Panc1 (cell line): ENCODE measurements at regions not wholly inside any gene's neighbourhood (a gene's known extent, or its start where the extent isn't known, plus 50 kb on each side); places are given as distances from the start of the nearest gene placed in this dataset.

Experiments used
- ATAC-seq: fragments of 200-7000 bp; cut with Tn5 transposase; 2 replicates; pipeline ENCODE4 v1.9.1; 2020; ENCODE audit warnings: mild to moderate bottlenecking, moderate library complexity
- BruUV-seq: library from RNA; stranded (reverse); fragments of 400-500 nt; replicated peaks from 2 replicates; lab custom pipeline; 2021; lab: Mats Ljungman, UMichigan
- CTCF ChIA-PET: fragments of 300-600 bp; sonication (Branson Sonifier 250); formaldehyde crosslinking; loops from one replicate; lab custom pipeline; 2022; ENCODE audit warnings: antibody characterized with exemption; lab: Charles Lee
- POLR2A ChIA-PET: fragments of 300-600 bp; sonication (Branson Sonifier 250); formaldehyde crosslinking; loops from one replicate; lab custom pipeline; 2022; ENCODE audit warnings: antibody characterized with exemption; lab: Charles Lee
- DNase-seq: peaks from one replicate; pipeline ENCODE4 v3.0.0-alpha.2; 2010; ENCODE audit warnings: low read depth, low spot score
- H3K27ac ChIP-seq: 2 replicates; pipeline ENCODE4 v1.5.1; 2011; ENCODE audit warnings: mild to moderate bottlenecking, low read length, inconsistent platforms
- H3K27me3 ChIP-seq: fragments of 200-500 bp; sonication (Bioruptor generic); 2 replicates; pipeline ENCODE4 v1.6.0; 2014; ENCODE audit warnings: low read length, inconsistent platforms; ENCODE audit not compliant: control insufficient read depth, insufficient read depth
- H3K36me3 ChIP-seq: fragments of 200-500 bp; sonication (Bioruptor generic); 2 replicates; pipeline ENCODE4 v1.5.1; 2014; ENCODE audit warnings: inconsistent platforms, mild to moderate bottlenecking, low read length, moderate library complexity; ENCODE audit not compliant: control insufficient read depth, insufficient read depth
- H3K4me1 ChIP-seq: 2 replicates; pipeline ENCODE4 v1.5.1; 2011; ENCODE audit warnings: inconsistent platforms, mild to moderate bottlenecking, low read length, moderate library complexity; ENCODE audit not compliant: control insufficient read depth, insufficient read depth
- H3K4me3 ChIP-seq, 2 experiments: 2 replicates each; pipeline ENCODE4 v1.5.1; 2011 to 2012; ENCODE audit warnings: low read depth in 2 of 2, low read length in 2 of 2, mild to moderate bottlenecking in 2 of 2, inconsistent platforms in 1 of 2, moderate library complexity in 1 of 2
- H3K9me3 ChIP-seq: fragments of 200-500 bp; sonication (Bioruptor generic); 2 replicates; pipeline ENCODE4 v1.5.1; 2014; ENCODE audit warnings: low read depth, mild to moderate bottlenecking, inconsistent platforms, low read length, moderate library complexity; ENCODE audit not compliant: control insufficient read depth, insufficient read depth
- CTCF ChIP-seq: fragments of 450-650 bp; IDR thresholded peaks from 2 replicates; pipeline ENCODE4 v1.5.1; 2017; ENCODE audit warnings: mild to moderate bottlenecking
- POLR2AphosphoS5 ChIP-seq: IDR thresholded peaks from 2 replicates; pipeline ENCODE4 v1.6.1; 2012; ENCODE audit warnings: mild to moderate bottlenecking, low read depth, low read length, moderate library complexity
- REST ChIP-seq, 2 experiments: IDR thresholded peaks; 2 replicates each; pipeline ENCODE4 v1.6.1; 2011 to 2012; ENCODE audit warnings: low read depth in 2 of 2, control low read depth in 1 of 2, low read length in 1 of 2, mild to moderate bottlenecking in 1 of 2, moderate library complexity in 1 of 2; ENCODE audit not compliant: insufficient read depth in 1 of 2
- SIN3A ChIP-seq: IDR thresholded peaks from 2 replicates; pipeline ENCODE4 v1.6.1; 2012; ENCODE audit warnings: low read depth, mild to moderate bottlenecking, low read length, moderate library complexity, borderline replicate concordance; ENCODE audit not compliant: insufficient read depth
- TCF7L2 ChIP-seq: IDR thresholded peaks from 2 replicates; pipeline ENCODE4 v1.6.1; 2011; ENCODE audit warnings: mild to moderate bottlenecking, low read depth, low read length, inconsistent platforms
- in situ Hi-C: cut with HindIII; loops from 2 replicates; pipeline ENCODE4 v1.10.0; 2016; ENCODE audit warnings: low sequenced_read_pairs, low pct_unique_long_range_greater_than_20kb
- intact Hi-C: fragments of 100-400 bp; cut with micrococcal nuclease; formaldehyde crosslinking; loops from one replicate; pipeline ENCODE4 v1.10.0; 2022; ENCODE audit not compliant: unreplicated experiment

GRCh38 chr10:33861833-33862232 is 527.4 kb upstream of the NRP1 start:
- intact Hi-C loops (no loop called here), in situ Hi-C loops (no loop called here)
- no peak for ATAC-seq
- BruUV-seq, result no TSS peak
- Histone ChIP-seq H3K27me3 (no peaks in the 10 kb centered on the region), H3K36me3 (no peaks in the 10 kb centered on the region), H3K9me3 (no peaks in the 10 kb centered on the region), H3K4me1 (no peaks in the 10 kb centered on the region), H3K4me3 (no peak overlapping the region), H3K27ac (no peak overlapping the region)
- ChIA-PET CTCF (interaction anchor here (0.7 kb wide), 1 partner anchor 212 kb away, joined by 3 read pairs; no protein-coding TSS in a partner anchor), POLR2A (no interaction called here)
- no peak for DNase-seq
- no peak for TF ChIP-seq REST (IDR thresholded peaks at IDR 0.05; ENCODE audit: insufficient read depth in 1 of 2, low read depth in 2 of 2, low read length in 1 of 2)
- TF ChIP-seq CTCF, result no peak
- TF ChIP-seq SIN3A, result no peak
- TF ChIP-seq POLR2AphosphoS5, result no peak
- TF ChIP-seq TCF7L2, result no peak

GRCh38 chr10:33861016-33861704 is 526.7 kb upstream of the NRP1 start:
- no TSS peak for BruUV-seq

More at GRCh38 chr10:33861016-33861704, 526.7 kb upstream of the NRP1 start:
- CTCF ChIA-PET, result no interaction called here
- Histone ChIP-seq H3K4me1 (no peaks in the 10 kb centered on the region), H3K27me3 (no peaks in the 10 kb centered on the region), H3K9me3 (no peaks in the 10 kb centered on the region), H3K36me3 (no peaks in the 10 kb centered on the region), H3K4me3 (no peak overlapping the region), H3K27ac (no peak overlapping the region)
- POLR2A ChIA-PET, result no interaction called here
- in situ Hi-C loops, result no loop called here
- TF ChIP-seq SIN3A (no peak), CTCF (no peak), POLR2AphosphoS5 (no peak), REST (IDR thresholded peaks at IDR 0.05; ENCODE audit: insufficient read depth in 1 of 2, low read depth in 2 of 2, low read length in 1 of 2) (no peak), TCF7L2 (no peak)
- DNase-seq, result no peak
- no peak for ATAC-seq
- intact Hi-C loops, result no loop called here
